ENCODE measurements at regions not wholly inside any gene's neighbourhood (a gene's known extent, or its start where the extent isn't known, plus 50 kb on each side); places are given as distances from the start of the nearest gene placed in this dataset.
"Not testable (repeated sequence)": the region's sequence is repeated elsewhere in the genome, so short reads cannot be mapped to it uniquely, and the experiment has no call there.

DNA sequence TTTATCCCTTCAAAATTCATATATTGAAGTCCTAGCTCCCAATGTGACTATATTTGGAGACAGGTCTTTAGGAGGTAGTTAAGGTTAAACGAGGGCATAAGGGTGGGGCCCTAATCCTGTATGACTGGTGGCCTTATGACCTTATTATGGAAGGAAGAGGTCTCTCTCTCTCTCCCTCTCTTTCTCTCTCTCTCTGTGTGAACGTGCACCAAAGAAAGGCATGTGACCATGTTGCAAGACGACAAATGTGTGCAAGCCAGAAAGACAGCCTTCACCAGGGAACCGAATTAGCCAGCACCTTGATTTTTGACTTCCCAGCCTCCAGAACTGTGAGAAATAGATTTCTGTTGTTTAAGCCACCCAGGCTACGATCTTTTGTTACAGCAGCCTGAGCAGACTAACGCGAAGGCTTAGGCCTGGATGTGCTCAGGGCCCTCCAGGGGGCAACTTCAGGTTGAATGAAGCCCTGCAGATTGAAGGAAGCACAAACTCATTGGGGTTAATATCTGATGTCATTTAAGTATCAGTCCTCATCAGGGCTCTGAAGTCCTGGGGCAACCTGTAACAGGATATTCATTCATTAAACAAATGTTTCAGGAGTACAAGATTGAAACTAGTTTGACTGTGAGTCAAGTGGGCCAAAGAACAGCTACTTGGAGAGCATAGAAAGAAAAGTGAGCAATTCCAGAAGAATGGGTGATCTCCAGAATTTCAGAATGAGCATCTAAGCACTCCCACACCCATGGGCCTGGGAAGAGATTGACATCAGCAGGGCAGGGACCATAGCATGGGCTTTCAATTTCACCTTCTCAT, 157.4 kb upstream of the TNFAIP3 start:
- DNase-seq (ENCODE audit: low read depth in 2 of 2), result no peak

- no peak for DNase-seq (ENCODE audit: low read depth in 2 of 2)
Measured at GRCh38 chr6:137711972-137712371, 155.1 kb upstream of the TNFAIP3 start.

GRCh38 chr6:137712587-137712986, 154.5 kb upstream of the TNFAIP3 start:
- DNase-seq (ENCODE audit: low read depth in 2 of 2), result no peak

- no peak for DNase-seq (ENCODE audit: low read depth in 2 of 2)
Measured at GRCh38 chr6:137715589-137716045, 151.4 kb upstream of the TNFAIP3 start.

GRCh38 chr6:137717074-137718073, 149.7 kb upstream of the TNFAIP3 start:
- peak; percentile 43 to 55 for DNase-seq (ENCODE audit: low read depth in 2 of 2)

DNA sequence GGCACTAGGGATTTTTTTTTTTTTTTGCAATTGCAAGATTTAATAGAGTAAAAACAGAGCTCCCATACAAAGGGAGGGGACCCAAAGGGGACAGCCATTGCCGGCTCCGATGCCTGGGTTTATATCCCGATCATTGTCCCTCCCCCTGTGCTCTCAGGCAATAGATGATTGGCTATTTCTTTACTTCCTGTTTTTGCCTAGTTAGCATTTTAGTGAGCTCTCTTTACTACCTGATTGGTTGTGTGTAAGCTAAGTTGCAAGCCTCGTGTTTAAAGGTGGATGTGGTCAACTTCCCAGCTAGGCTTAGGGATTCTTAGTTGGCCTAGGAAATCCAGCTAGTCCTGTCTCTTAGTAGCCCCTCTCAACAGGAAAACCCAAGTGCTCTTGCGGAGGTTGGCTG, 148.2 kb upstream of the TNFAIP3 start:
- not testable (repeated sequence) for DNase-seq (ENCODE audit: low read depth in 2 of 2)

DNA sequence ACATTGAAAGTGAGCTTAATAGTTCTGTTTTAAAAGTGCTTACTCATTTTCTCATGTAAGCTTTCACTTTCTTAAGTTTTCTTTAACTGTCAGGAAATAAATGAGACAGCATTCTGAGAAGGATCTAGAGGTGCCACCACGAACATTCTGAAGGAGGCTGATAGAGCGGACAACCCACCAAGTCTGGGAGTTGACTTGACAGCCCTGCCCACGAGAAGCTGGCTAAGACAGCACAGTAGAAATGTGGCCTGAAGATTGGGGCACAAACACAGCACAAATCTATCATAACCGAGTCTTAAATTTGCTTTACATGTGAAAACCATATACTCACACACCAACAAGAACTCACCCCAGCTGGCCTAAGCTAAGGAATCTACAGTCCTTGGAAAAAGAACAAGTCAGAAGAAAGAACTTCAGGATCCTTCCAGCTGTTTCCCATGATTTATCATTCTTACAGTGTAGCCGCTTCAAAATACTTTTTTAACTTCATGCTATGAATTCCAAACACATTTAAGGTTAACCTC, 144.2 kb upstream of the TNFAIP3 start:
- no peak for DNase-seq (ENCODE audit: low read depth in 2 of 2)

GRCh38 chr6:137723273-137724017, 143.6 kb upstream of the TNFAIP3 start:
- DNase-seq (ENCODE audit: low read depth in 2 of 2), result no peak

DNA sequence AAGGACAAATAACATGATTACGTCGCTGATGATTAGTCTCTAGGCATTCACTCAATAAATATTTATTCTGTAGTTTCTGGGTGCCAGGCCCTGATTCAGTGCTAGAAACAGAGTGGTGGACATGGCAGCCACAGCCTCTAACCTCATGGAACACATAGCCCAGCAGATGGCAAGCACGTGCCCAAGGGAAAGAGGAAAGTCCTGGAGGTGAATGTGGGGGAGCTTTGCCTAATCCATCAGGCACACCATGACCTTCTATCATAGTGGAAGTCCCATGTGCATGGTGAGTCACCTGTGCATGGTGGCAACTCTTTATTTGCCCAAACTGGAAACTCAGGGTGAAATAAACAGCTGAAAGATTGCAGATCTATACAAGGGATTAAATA, 143.0 kb upstream of the TNFAIP3 start:
- no peak for DNase-seq (ENCODE audit: low read depth in 2 of 2)

- DNase-seq (ENCODE audit: low read depth in 2 of 2), result no peak
Measured at GRCh38 chr6:137724495-137725211, 142.4 kb upstream of the TNFAIP3 start.

- DNase-seq (ENCODE audit: low read depth in 2 of 2), result no peak
Measured at GRCh38 chr6:137725949-137726348, 141.1 kb upstream of the TNFAIP3 start.

DNA sequence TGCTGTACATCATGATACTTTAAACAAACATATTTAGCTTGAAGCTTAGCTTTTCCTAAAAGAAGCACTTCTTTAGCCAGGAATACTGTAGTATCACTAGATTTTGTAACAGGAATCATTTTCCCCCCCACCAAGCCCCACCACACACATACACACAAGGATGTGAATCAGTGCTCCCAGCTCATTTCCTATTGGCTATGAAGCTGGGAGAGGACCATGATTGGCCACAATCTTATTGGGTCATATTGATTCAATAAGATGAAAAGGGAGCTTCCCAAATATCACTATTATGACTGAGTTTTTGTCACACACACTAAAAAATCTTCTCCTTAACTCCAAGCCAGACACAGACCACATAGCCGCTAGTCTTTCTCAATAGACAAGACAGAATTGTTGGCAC, 140.5 kb upstream of the TNFAIP3 start:
- no peak for DNase-seq (ENCODE audit: low read depth in 2 of 2)

GRCh38 chr6:137727216-137727765, 139.8 kb upstream of the TNFAIP3 start:
- DNase-seq (ENCODE audit: low read depth in 2 of 2), result no peak

- no peak for DNase-seq (ENCODE audit: low read depth in 2 of 2)
Measured at GRCh38 chr6:137728386-137729349, 138.4 kb upstream of the TNFAIP3 start.

DNA sequence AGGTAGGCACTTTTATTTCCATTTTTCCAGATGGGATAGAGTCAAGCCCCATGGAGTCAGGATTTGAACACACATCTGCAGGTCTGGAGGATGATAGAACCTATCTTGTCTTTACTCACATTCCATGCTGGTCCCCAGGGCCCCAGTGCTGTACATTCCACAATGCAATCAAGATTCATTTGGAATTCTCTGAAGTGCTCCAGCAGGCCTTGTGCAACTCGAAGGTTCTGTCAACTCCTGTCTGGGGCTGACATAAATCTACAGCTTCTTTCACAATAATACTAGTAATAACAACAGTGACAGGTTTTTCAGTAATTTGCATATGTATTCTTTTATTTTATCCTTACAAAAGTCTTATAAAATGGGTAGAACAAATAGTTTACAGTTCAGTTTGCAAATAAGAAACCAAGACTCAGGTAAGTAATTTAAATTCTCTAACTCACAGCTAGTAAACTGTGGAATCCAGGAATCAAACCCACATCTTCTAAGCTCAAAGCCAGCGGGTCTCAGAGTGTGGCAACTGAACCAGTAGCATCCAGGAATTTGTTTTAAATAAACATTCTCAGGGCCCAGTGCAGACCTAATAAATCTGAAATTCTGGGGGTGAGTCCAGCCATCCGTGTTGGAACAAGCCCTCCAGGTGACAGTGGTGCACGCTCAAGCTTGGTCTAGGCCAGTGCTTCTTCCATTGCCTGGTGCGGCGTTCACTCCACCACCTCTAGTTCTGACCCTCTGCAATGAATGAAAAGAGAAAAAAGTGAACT, 137.0 kb upstream of the TNFAIP3 start:
- no peak for DNase-seq (ENCODE audit: low read depth in 2 of 2)

DNA sequence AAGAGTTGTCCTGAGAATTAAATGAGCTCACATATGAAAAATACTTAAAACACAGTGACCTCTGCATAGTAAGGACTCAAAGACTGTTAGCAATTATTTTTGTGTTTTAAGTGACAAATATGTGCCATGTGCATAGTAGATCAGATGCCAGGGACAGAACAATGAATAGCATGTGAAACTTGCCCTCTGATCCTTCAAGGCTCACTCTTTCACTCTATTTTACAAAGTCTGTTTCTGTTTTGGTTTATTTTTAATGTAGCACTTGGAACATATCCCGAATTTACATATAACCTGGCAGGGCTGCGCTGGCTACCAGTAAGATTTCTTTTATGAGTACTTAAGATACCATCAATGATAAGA, 135.5 kb upstream of the TNFAIP3 start:
- DNase-seq (ENCODE audit: low read depth in 2 of 2), result no peak

GRCh38 chr6:137731960-137732616, 135.0 kb upstream of the TNFAIP3 start:
- no peak for DNase-seq (ENCODE audit: low read depth in 2 of 2)

DNA sequence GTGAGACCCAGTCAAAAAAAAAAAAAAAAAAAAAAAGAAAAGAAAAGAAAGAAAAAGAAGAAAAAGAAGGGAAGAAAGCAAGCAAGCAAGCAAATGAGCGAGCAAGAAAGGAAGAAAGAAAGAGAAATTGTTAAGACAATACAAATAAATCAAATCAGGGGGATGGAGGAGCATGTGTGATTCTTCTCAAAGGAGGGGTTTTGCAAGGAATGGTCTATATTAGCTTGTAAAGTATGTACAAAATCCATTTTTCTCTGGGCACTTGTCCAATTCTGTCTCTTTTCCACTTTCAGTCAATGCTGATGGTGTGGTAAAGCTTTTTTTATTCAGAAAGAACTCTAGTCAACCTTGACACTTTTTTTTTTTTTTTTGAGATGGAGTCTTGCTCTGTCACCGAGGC, 133.7 kb upstream of the TNFAIP3 start:
- DNase-seq (ENCODE audit: low read depth in 2 of 2), result no peak
